NAMALWA (cell line): ENCODE measurements at regions not wholly inside any gene's neighbourhood (a gene's known extent, or its start where the extent isn't known, plus 50 kb on each side); places are given as distances from the start of the nearest gene placed in this dataset.
"Not testable (repeated sequence)": the region's sequence is repeated elsewhere in the genome, so short reads cannot be mapped to it uniquely, and the experiment has no call there.

Experiments
- DNase-seq: peaks from one replicate; pipeline ENCODE4 v3.0.0-alpha.2; 2015; ENCODE audit warnings: low spot score

GRCh38 chrX:151042842-151043241 lies 59.7 kb downstream of the HMGB3 start:
- no peak for DNase-seq

- DNase-seq, result not testable (repeated sequence)
Observed at GRCh38 chrX:151066373-151066772, 83.2 kb downstream of the HMGB3 start.

GRCh38 chrX:151073767-151074166 lies 90.6 kb downstream of the HMGB3 start:
- no peak for DNase-seq

GRCh38 chrX:151081016-151081415 lies 95.4 kb upstream of the GPR50 start:
- DNase-seq, result no peak

- peak; percentile 60 for DNase-seq
Observed at GRCh38 chrX:151082077-151082948, 94.1 kb upstream of the GPR50 start.

- no peak for DNase-seq
Observed at GRCh38 chrX:151084454-151084853, 91.9 kb upstream of the GPR50 start.

GRCh38 chrX:151085207-151085606 lies 91.2 kb upstream of the GPR50 start:
- no peak for DNase-seq

- no peak for DNase-seq
Observed at GRCh38 chrX:151088221-151088620, 88.2 kb upstream of the GPR50 start.

GRCh38 chrX:151099001-151099400 lies 77.4 kb upstream of the GPR50 start:
- DNase-seq, result no peak

- no peak for DNase-seq
Observed at GRCh38 chrX:151100799-151101198, 75.6 kb upstream of the GPR50 start.

GRCh38 chrX:151113200-151113599 lies 63.2 kb upstream of the GPR50 start:
- not testable (repeated sequence) for DNase-seq
